GM19395 (cell line): ENCODE measurements at regions not wholly inside any gene's neighbourhood (a gene's known extent, or its start where the extent isn't known, plus 50 kb on each side); places are given as distances from the start of the nearest gene placed in this dataset.
"Not testable (repeated sequence)": the region's sequence is repeated elsewhere in the genome, so short reads cannot be mapped to it uniquely, and the experiment has no call there.

ENCODE experiments used
- ATAC-seq: cut with Tn5 transposase; IDR thresholded peaks from one replicate; pipeline ENCODE4 v1.9.1; 2021; ENCODE audit warnings: mild to moderate bottlenecking, moderate library complexity; ENCODE audit not compliant: unreplicated experiment

DNA sequence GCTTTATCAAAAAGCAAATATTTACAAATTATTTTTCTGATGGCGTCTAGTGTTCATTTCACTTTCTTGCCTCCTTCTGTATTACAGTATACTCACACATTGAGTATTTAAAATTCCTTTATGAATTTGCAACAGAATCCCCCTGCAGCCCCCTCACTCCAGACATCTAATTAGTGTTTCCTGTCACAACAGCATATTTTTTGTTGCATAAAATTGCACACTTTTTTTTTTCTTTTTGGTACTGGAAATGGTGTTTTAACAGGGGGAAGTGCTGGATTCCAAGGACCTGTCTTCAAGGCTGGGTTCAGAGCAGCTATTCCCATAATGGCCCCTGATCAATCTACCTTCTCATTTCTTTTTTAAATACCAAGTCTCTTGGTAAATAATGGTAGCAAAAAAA lies 184.3 kb upstream of the HMCN1 start:
- no peak for ATAC-seq

GRCh38 chr1:185546029-185546428 lies 188.2 kb upstream of the HMCN1 start:
- no peak for ATAC-seq

GRCh38 chr1:185541871-185542301 lies 192.3 kb upstream of the HMCN1 start:
- ATAC-seq, result no peak

DNA sequence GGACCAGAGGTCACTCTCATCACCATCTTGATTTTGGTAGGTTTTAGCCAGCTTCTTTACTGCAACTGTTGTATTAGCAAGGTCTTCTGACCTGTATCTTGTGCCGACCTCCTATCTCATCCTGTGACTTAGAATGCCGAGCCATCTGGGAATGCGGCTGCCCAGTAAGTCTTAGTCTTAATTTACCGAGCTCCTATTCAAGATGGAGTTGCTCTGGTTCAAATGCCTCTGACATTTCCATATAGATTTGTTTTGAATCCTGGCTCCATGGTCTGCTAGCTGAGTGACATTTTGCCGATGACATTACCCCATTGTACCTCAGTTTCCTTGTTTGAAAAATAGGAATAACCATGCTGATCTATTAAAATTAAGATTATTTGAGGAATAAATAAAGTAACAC lies 193.9 kb upstream of the HMCN1 start:
- ATAC-seq, result no peak

- ATAC-seq, result no peak
These were observed 194.8 kb upstream of the HMCN1 start for GRCh38 chr1:185539277-185539943.

- not testable (repeated sequence) for ATAC-seq
These were observed 195.8 kb upstream of the HMCN1 start for GRCh38 chr1:185538309-185538898.

- ATAC-seq, result no peak
These were observed 196.6 kb upstream of the HMCN1 start for GRCh38 chr1:185537596-185537995.

DNA sequence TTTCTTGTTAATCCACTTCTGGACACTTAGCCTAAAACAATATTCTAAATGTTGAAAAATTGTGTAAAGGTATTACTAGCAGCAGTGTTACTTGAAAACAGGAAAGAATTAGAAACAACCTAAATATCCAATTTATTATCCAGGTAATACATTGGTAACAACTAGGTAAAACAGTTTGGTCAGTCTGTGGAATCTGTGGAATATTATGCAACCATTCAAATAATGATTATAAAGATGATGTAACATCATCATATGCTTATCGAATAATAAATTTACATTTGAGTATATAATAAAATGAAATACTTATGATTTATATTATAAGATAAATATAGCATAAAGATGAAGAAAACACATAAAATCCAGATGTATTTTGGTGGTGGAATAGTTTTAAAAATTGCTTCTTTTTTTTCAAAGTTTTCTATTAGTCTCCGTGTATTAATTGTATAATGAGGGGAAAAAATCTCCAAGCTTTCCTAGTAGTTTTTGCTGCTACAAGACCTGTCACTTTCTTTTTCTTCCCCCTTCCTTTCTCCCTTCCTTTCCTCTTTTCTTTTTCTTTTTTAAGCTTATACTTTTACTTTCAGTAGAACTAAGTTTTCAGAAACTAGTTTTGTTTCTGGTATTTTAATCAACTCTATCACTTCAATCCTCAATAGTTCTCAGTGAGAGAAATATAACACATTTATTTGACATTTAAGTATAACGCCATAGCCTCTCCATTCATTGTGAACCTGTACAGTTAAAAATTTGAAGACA lies 197.8 kb upstream of the HMCN1 start:
- no peak for ATAC-seq

- ATAC-seq, result no peak
These were observed 198.6 kb upstream of the HMCN1 start for GRCh38 chr1:185535621-185536020.

- no peak for ATAC-seq
These were observed 199.4 kb upstream of the HMCN1 start for GRCh38 chr1:185534801-185535200.

GRCh38 chr1:185533596-185533995 lies 200.6 kb upstream of the HMCN1 start:
- ATAC-seq, result no peak

- ATAC-seq, result no peak
These were observed 201.3 kb upstream of the HMCN1 start for GRCh38 chr1:185532856-185533255.

- no peak for ATAC-seq
These were observed 202.4 kb upstream of the HMCN1 start for GRCh38 chr1:185531838-185532237.

DNA sequence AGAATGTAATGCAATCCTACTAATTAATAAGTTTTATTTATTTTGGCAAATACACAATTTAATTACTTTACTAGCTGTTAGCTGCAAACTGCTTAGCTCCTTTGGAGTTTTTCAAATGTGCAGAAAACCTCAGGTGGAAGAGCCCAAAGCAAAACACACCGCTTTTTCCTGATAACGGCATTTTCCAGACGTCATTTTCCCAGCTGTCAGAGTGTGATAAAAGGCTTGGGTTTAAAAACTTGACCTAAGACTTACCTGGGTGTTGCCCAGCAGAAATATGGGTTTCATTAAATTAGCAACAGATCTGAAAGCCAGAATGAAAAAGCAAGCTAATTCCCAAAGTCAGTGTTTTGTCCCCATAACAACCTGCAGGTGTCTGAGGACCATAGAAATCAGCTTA lies 204.0 kb upstream of the HMCN1 start:
- no peak for ATAC-seq

DNA sequence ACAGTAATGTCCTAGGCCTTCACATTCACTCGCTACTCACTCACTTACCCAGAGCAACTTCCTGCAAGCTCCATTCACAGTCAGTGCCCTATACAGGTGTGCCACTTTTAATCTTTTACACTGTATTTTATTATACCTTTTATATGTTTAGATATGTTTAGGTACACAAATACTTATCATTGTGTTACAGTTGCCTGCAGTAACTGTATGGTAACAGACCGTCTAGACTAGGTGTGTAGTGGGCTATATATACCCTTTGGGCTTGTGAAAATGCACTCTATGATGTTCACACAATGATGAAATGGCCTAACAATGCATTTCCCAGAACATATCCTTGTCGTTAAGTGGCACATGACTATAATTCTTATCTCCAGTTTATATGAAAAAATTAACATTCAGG lies 204.5 kb upstream of the HMCN1 start:
- no peak for ATAC-seq

DNA sequence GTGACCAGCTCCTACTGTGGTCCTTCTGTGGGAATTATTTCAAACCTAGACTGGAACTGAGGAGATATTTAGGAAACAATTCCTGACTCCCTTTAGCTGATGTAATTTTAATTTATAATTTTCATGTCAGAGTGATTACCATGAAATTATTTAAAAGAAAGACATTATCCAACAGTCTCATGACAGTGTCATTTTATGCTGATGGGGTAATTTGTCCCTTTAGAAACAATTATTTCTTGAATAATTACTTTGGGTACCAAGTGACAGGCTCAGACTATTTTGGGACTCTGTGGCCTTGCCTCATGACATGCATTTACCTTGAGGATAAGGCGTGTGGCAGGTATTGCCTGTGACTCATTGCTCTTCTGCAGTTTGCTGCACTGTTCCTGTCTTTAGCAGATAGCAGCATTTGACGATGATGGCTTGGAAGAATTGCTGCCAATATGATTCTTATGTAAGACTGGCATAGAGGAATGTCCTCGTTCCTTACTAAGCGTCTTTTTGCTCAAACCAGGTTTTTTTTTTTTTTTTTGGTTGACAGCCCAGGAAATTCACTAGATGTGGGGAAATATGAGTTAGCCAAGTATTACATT lies 206.0 kb upstream of the HMCN1 start:
- no peak for ATAC-seq

- ATAC-seq, result peak; percentile 100
These were observed 207.6 kb upstream of the HMCN1 start for GRCh38 chr1:185526344-185527307.

- ATAC-seq, result peak; percentile 89
These were observed 203.3 kb upstream of the IVNS1ABP start for GRCh38 chr1:185520188-185520920.

DNA sequence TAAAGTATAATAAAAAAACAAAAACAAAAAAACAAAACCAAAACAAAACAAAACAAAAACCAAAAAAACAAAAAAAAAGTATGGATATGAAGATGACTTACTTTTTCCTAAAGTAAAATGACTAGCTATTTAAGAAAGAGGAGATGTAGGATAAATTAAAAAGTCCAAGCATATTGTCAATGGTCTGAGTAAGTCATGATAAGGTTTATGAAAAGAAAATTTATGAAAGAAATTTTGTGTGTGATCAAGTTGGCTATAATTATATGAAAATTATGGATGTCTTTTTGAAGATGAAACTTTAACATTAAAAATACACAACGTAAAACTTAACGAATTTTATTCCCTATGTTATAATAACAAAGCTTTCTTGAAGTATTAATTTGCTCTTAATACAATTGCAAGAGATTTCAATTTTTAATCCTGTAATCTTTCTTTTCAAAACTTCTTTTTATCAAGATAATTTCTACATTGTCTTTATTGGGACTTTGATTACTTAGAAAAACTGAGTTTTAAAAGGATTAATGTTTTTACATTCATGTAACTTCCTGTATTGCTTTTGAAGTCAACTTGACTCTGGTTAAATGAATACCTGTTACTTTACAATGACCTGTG lies 200.9 kb upstream of the IVNS1ABP start:
- ATAC-seq, result no peak
